HFFc6 (cell line): ENCODE measurements at regions not wholly inside any gene's neighbourhood (a gene's known extent, or its start where the extent isn't known, plus 50 kb on each side); places are given as distances from the start of the nearest gene placed in this dataset.

Source experiments
- DNase-seq: peaks from one replicate; pipeline ENCODE4 v3.0.0-alpha.2; 2018
- H3K27ac Mint-ChIP-seq: 2 replicates; pipeline ENCODE4 v1.8.0; 2020; ENCODE audit warnings: mild to moderate bottlenecking, mixed read lengths
- H3K27me3 Mint-ChIP-seq: 2 replicates; pipeline ENCODE4 v1.8.0; 2021; ENCODE audit warnings: mild to moderate bottlenecking, moderate library complexity, mixed read lengths; ENCODE audit not compliant: insufficient read depth
- H3K36me3 Mint-ChIP-seq: 2 replicates; pipeline ENCODE4 v1.8.0; 2021; ENCODE audit warnings: low read depth, mixed read lengths
- H3K4me1 Mint-ChIP-seq: 2 replicates; pipeline ENCODE4 v1.8.0; 2020; ENCODE audit warnings: low read depth, mixed read lengths
- H3K4me3 Mint-ChIP-seq: 2 replicates; pipeline ENCODE4 v1.8.0; 2020; ENCODE audit warnings: mild to moderate bottlenecking, moderate library complexity, mixed read lengths
- H3K9me3 Mint-ChIP-seq: 2 replicates; pipeline ENCODE4 v1.8.0; 2020; ENCODE audit warnings: mild to moderate bottlenecking, mixed read lengths
- CTCF ChIP-seq: fragments of 200-600 bp; sonication (generic); IDR thresholded peaks from 2 replicates; pipeline ENCODE4 v1.5.0; 2021; ENCODE audit warnings: antibody characterized with exemption, mild to moderate bottlenecking

- Mint-ChIP-seq H3K4me1 (peaks cover 14% of the 10 kb centered on the region), H3K4me3 (no peak overlapping the region), H3K27me3 (peaks cover 3% of the 10 kb centered on the region; the same call in 1 of the 2 replicates), H3K9me3 (no peaks in the 10 kb centered on the region), H3K36me3 (no peaks in the 10 kb centered on the region), H3K27ac (no peak overlapping the region)
- no peak for TF ChIP-seq CTCF
- DNase-seq = no peak
Observed at GRCh38 chr9:105023788-105024187, 95.8 kb upstream of the ABCA1 start.

- no peak for TF ChIP-seq CTCF
- no peak overlapping the region for H3K4me3 Mint-ChIP-seq
- no peaks in the 10 kb centered on the region for H3K9me3 Mint-ChIP-seq
- peaks cover 14% of the 10 kb centered on the region for H3K4me1 Mint-ChIP-seq
- no peaks in the 10 kb centered on the region for H3K36me3 Mint-ChIP-seq
- peaks cover 3% of the 10 kb centered on the region; the same call in 1 of the 2 replicates for H3K27me3 Mint-ChIP-seq
- DNase-seq = no peak
- H3K27ac Mint-ChIP-seq = no peak overlapping the region
Observed at GRCh38 chr9:105024529-105024928, 96.6 kb upstream of the ABCA1 start.

- Mint-ChIP-seq H3K27ac (no peak overlapping the region), H3K4me3 (no peak overlapping the region), H3K9me3 (no peaks in the 10 kb centered on the region), H3K4me1 (peaks cover 14% of the 10 kb centered on the region), H3K27me3 (peaks cover 1% of the 10 kb centered on the region; the same call in 1 of the 2 replicates), H3K36me3 (no peaks in the 10 kb centered on the region)
- TF ChIP-seq CTCF = no peak
- DNase-seq = peak; percentile 51
Observed at GRCh38 chr9:105026451-105026850, 98.5 kb upstream of the ABCA1 start.

- Mint-ChIP-seq H3K4me1 (peaks cover 14% of the 10 kb centered on the region), H3K27ac (no peak overlapping the region), H3K4me3 (no peak overlapping the region), H3K27me3 (no peaks in the 10 kb centered on the region), H3K9me3 (no peaks in the 10 kb centered on the region), H3K36me3 (no peaks in the 10 kb centered on the region)
- TF ChIP-seq CTCF = no peak
- DNase-seq = no peak
Observed at GRCh38 chr9:105027084-105027483, 99.1 kb upstream of the ABCA1 start.

GRCh38 chr9:105030285-105030684 is 102.3 kb upstream of the ABCA1 start:
- Mint-ChIP-seq H3K9me3 (no peaks in the 10 kb centered on the region), H3K27me3 (no peaks in the 10 kb centered on the region)

More at GRCh38 chr9:105030285-105030684, 102.3 kb upstream of the ABCA1 start:
- Mint-ChIP-seq H3K4me3 (no peak overlapping the region), H3K27ac (no peak overlapping the region), H3K4me1 (peaks cover 14% of the 10 kb centered on the region), H3K36me3 (no peaks in the 10 kb centered on the region)
- no peak for DNase-seq
- no peak for TF ChIP-seq CTCF
